HT-29 (cell line): ENCODE measurements at regions not wholly inside any gene's neighbourhood (a gene's known extent, or its start where the extent isn't known, plus 50 kb on each side); places are given as distances from the start of the nearest gene placed in this dataset.
"Not testable (repeated sequence)": the region's sequence is repeated elsewhere in the genome, so short reads cannot be mapped to it uniquely, and the experiment has no call there.

Experiments
- DNase-seq: peaks from one replicate; pipeline ENCODE4 v3.0.0-alpha.2; 2015; ENCODE audit warnings: low spot score

DNA sequence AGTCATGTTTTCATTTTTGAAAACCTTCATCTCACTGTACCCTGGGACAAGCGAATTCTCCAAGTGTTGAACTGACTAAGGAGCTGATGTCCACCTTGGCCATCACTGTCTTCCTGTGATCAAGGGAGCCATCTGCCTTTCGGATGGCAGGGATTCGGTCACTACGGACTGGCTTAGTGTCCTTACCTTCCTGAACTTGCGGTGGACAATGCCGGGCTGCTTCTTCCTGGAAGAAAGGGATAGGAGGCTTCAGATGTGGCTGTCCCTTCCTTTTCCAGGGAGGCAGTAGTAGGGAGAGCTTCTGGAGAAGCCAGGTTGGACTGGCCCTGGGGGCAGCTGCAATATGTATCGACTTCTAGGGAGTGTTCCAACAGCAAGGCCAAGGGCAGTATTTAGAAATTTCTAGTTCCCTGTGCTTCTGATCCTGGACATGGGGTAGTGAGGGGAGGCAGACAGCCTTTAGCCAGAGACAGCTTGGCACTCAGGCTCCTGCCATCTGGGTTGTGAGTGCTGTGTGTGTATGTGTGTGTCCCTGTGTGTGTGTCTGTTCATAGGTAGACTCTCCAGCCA lies 114.6 kb downstream of the IER5 start:
- DNase-seq = no peak

DNA sequence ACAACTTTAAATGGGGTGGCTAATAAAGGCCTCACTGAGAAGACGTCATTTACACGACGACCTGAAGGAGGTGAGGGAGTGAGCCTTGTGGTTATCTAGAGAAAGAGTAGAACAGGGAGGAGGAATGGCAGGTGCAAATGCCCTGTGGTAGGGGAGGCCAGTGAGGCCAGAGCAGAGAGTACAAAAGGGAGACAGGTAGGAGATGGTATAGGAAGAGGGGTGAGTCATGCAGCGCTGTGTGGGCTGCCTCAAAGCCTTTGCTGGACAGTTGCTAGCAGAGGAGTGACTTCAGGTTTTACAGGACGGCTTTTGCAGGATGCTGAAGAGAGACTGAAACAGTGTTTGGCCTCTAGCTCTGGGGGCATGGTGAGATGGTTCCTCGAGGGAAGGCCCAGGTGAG lies 116.0 kb downstream of the IER5 start:
- no peak for DNase-seq

DNA sequence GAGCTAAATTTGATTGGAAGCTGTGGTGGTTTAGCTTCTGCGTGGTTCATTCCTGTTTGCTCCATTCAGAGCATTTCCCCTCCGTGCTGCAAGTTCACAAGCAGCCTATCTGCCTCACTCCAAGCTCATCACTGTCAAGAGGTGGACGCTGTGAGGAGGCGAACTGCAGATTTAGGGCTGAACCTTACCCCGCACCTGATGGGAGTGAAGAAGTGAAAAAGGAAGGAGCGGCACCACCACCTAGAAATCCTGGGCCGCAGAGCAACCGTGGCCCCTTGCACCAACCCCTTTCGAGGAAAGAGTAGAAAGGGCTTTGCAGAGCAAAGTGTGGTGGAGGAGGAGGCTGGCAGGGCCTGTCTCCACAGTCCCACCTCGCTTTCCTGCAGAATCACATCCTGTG lies 117.4 kb downstream of the IER5 start:
- DNase-seq = no peak

DNA sequence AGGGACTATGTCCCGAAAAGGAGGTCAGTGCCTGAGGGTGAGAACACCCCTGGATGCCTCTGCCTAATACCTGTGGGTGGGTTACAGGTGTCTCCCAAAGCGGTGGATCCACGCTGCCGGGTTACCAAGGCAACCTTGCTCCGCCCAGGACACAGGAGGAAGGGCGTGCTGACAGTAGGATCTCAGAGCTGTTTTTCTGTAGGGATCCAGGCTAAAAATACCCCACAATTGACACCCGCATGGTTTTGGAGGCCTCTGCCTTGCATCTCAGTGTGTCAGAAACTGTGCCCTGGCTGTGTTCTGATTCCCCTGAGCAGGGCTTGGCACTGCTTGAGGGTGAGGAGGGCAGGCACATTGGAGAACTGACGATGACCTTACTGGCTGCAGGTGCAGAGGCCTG lies 118.0 kb downstream of the IER5 start:
- DNase-seq = no peak

DNA sequence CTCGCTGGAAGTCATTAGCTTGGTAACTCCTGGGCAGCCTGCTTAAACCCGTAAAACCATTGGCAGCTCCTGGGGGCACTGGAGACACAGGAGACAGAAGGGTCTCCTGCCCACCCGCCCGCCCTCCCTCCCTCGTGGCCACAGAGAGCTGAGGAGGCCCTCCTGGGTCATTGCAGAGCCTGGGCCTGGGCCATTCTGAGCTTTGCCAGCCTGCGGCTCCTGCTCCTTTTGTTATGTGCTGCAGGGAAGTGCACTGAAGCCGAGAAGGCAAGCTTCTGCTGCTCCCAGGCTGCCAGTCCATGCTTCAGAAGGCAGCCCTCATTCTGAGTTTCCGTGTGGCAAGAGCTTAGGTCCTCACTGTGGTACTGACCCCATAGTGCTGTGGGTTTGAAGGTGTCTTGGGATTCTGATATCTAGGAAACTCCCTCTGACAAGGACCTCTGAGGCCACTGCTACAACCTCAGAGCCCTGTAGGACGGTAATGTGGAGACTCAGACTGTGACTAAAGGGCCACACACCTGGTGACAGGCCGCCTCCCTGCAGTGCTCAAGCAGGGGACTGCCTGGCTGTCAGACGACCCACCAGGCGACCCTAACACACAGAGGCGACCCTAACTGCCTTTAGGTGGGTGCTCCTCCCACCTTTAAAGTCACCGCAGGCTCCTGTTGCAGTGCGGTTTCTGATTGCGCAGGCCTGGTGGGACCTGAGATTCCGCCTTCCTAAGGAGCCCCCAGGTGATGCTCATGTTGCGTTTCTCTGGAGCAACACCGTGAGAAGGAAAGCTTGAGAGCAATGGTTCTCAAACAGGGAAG lies 118.7 kb downstream of the IER5 start:
- no peak for DNase-seq

DNA sequence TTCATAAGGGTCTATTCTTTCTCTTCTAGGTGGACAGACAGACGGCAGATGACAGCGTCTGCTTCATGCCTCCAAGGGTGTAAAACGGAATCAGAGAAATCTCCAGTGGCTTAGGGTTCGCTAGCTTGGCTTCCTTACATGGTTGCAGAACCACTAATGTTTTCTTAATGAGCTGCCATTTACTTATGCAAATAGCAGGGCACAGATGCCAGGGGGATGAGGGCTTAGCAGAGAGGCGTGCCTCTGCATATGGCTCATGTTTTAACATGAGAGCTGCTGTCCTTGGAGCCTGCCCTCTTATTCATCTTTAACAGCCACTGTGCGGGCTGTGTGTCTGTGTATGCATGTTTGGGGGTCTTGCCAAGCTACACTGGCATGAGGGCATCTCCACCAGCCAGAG lies 119.6 kb downstream of the IER5 start:
- DNase-seq = no peak

DNA sequence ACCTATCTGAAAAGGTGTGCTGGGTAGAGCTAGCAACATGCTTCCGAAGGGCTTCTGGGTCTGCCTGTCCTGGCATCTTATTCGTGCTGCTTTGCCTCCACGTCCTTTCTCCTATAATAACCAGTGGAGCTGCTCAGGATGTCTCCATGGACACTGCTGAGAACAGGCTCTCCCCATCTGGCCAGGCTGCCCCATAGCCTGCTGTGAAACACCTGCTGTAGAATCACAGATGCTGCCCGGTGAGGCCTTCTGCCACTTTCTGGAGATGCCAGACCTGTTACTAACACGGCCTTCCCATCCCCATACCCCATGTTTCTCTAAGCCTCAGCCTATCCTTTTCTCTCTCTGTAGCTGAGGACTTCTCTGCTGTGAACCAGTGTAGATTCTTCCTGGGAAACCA lies 120.5 kb downstream of the IER5 start:
- no peak for DNase-seq

DNA sequence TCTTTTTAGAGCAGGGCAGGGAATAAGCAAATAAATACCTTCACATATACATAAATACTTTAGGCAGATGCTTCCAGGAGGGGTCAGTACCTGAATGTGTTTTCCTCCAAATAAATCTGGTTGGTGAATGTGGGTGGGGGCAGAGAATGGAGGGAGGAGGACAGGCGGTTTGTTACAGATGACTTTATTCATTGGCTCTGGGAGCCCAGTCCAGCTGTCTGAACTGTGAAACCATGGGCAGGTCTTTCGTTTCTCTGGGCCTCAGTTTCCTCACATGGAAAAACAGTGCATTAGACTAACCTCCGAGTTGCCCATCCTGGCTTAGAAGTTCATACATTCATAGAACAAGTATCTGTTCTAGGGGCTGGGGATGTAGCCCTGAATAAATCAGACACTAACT lies 124.6 kb downstream of the IER5 start:
- DNase-seq = no peak

DNA sequence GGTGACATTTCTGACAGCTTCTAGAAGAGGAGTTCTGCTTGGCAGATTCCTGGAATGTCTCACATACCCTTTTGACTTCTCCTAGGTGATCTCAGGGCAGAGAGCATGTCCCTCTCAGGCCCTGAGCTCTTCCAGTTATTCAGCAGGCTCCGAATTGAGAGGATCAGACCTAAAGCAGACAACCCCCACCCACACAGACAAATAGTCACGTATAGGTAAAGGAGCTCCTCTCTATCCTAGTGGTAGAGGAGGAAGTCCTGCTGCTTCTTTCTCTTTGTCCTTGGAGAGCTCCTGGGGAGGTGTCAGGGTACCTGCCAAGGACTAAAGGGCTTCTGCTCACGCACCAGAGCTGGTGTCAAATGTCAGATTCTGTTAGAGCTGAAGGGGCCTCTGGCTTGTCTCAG lies 128.1 kb downstream of the IER5 start:
- DNase-seq = no peak

DNA sequence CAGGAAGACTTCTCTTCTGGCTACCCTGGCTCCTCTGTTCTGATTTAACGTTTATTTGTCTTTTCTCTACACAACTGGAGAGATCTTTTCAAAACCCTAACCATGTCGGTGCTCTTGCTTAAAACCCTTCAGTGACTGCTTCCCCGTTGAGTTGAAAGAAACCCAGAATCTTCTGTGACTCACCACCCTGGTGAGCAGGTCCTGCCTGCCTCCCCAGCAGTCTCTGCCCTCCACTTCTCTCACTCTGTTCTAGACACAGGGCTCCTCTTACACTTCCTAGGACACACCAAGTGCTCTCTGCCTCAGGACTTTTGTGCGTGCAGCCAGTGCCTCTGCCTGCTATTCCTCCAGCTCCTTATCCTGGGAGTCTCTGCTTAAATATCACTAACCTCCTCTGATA lies 131.4 kb downstream of the IER5 start:
- DNase-seq = no peak

DNA sequence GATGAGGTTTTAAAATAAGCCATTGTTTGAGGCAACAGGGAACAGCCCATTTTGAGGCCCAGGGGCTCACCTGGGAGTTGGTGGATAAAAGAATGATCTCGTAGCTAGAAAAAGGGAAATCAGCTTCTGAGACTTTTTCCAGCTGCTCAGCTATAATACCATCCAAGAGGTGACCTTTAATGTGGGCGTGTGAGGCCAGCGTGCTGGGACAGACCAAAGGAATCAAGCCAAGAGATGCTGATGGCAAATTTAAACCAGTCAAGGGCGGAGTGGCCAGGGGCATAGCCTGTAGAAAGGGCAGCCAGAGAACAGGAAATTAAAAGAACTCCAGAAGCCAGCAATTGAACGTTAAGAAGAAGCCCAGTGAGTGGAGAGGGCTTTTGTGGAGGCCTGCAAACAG lies 132.6 kb downstream of the IER5 start:
- DNase-seq = no peak

DNA sequence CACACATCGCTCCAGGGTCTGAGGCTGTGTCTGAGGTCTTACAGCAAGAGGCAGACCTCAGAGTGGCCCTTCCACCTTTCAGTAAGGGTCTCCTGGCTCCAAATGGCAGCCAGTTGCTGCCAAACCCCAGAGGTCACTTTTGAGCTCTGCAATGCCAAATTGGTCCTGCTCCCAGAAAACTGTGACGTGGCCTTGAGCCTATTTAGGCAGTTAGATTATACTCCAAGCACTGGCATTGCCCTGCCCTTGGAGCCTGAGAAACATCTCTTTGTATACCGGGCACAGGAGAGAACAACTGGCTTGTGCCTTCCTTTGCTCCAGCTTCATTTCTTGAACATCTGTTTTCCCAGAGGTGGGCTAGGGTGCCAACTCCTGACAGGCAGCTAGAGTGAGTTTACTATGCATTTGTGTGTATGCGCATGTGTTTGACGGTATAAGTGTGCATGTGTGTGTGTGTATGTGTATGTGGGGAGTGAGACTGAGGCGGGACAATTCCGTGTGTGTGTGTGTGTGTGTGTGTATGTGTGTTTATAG lies 134.5 kb downstream of the IER5 start:
- no peak for DNase-seq

DNA sequence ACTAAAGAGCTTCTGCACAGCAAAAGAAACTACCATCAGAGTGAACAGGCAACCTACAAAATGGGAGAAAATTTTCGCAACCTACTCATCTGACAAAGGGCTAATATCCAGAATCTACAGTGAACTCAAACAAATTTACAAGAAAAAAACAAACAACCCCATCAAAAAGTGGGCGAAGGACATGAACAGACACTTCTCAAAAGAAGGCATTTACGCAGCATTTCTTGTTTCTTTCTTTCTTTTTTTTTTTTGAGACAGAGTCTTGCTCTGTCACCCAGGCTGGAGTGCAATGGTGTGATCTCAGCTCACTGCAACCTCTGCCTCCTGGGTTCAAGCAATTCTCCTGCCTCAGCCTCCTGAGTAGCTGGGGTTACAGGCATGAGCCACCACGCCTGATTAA lies 138.2 kb downstream of the IER5 start:
- not testable (repeated sequence) for DNase-seq

DNA sequence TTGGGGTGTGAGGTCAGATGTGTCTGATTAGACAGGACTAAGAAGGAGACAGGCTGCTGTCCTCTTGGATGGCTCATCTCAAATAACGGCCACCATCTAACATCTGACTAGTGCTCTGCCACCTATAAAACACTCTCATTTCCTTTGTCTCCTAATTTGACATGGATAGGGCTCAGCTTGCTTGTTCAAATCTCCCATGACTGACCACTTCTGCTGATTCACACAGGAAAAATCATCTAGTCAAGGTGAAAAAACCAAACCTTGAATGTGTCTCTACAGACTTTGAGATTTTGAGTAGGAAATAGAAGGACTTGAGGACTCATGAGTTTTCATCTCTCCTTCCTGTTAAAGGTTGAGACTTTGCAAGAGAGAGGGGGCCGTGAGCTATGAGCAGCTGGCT lies 150.6 kb downstream of the IER5 start:
- DNase-seq = no peak

DNA sequence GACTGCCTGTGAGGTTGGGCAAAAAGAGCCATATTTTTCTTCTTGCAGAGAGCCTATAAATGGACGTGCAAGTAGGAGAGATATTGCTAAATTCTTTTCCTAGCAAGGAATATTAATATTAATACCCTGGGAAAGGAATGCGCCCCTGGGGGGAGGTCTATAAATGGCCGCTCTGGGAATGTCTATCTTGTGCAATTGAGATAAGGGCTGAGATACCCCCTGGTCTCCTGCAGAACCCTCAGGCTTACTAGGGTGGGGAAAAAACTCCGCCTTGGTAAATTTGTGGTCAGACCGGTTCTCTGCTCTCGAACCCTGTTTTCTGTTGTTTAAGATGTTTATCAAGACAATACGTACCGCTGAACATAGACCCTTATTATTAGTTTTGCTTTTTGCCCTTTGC lies 157.8 kb downstream of the IER5 start:
- DNase-seq = not testable (repeated sequence)

DNA sequence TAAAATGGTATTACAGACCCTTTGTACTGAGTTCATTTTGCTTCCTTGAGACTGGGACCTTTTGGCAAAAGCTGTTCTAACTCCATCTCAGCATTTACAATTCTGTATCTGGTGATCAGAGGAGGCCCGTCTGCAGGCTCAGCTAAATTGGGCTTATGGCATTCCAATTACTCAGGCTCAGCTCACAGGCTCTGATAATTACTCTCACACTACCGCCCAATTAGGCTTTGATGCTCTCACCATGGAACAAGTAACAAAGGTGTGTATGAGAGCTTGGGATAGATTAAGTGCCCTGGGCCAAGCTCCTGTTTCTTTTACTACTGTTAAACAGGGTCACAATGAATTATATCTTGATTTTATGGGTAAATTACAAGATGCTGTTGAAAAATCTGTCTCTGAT lies 159.9 kb downstream of the IER5 start:
- not testable (repeated sequence) for DNase-seq

DNA sequence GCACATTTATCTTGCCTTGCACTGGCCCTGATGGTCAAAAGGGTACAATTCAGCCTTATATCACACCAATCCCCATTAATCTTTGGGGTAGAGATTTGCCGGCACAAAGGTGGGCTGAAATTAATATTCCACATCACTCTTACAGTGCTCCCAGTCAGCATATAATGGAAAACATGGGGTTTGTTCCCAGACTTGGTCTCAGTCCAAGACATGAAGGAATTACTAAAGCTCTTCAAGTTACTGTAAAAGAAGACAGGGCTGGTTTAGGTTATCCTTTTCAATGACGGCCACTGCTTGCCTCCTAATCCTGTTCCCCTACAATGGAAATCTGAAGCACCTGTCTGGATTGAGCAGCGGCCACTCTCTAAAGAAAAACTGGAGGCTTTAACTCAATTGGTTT lies 160.7 kb downstream of the IER5 start:
- no peak for DNase-seq

DNA sequence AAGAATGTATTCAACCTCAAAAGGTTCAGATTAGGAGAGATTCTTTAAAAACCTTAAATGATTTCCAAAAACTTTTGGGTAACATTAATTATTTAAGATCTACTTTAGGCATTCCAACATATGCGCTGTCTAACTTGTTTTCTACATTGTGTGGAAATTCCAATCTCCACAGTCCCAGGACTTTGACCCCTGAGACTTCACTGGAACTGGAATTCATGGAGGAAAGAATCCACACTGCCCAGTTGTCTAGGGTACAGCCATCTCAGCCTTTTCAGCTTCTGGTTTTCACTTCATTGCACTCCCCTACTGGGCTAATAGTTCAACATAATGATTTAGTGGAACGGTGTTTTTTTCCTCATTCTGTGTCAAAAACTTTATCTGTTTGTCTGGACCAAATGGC lies 161.5 kb downstream of the IER5 start:
- DNase-seq = peak; percentile 55

DNA sequence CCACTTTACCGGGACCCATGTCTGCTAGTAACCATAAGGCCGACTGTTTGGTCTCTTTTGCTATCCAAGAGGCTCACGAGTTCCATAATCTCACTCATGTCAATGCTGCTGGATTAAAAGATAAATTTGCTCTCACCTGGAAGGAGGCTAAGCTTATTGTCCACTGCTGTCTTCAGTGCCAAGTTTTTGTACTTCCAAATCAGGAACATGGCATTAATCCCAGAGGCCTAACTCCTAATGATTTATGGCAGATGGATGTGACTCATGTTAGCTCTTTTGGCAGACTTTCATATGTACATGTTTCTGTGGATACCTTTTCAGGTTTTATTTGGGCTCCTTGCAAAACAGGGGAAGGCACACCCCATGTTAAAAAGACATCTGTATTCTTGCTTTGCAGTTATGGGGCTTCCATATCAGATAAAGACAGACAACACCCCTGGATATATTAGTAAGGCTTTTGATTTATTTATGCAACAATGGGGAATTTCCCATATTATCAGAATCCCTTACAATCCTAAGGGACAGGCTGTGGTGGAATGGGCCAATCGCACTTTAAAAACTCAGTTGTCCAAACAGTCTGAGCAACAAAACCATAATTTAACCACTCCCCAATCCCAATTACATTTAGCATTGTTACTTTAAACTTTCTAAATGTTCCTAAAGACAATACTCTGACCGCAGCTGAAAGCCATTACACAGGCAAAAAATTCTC lies 162.7 kb downstream of the IER5 start:
- peak; percentile 77 for DNase-seq

DNA sequence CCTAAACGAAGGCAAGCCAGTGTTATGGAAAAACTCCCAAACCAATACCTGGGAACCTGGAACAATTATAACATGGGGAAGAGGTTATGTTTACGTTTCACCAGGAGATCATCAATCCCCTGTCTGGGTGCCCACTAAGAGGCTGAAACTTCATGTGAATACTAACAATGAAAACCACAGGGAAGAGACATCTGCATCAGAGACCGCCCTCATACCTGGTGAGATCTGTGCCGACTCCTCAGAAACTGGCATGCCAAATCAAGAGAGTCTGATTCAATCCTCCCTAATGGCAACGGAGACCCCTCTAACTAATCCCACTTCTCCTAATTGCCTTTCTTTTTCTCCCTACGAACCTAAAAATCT lies 163.2 kb downstream of the IER5 start:
- no peak for DNase-seq

DNA sequence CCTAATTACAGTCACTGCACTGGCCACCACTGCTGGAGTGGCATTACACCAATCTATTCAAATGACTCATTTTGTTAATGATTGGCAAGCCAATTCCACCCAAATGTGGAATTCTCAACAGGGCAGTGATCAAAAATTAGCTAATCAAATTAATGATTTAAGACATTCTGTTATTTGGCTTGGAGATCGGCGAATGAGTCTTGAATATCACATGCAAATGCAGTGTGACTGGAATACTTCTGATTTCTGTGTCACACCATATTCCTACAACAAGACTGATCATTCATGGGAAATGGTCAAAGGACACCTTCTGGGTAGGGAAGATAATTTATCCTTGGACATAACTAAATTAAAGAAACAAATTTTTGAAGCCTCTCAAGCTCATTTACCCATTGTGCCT lies 165.1 kb downstream of the IER5 start:
- not testable (repeated sequence) for DNase-seq

DNA sequence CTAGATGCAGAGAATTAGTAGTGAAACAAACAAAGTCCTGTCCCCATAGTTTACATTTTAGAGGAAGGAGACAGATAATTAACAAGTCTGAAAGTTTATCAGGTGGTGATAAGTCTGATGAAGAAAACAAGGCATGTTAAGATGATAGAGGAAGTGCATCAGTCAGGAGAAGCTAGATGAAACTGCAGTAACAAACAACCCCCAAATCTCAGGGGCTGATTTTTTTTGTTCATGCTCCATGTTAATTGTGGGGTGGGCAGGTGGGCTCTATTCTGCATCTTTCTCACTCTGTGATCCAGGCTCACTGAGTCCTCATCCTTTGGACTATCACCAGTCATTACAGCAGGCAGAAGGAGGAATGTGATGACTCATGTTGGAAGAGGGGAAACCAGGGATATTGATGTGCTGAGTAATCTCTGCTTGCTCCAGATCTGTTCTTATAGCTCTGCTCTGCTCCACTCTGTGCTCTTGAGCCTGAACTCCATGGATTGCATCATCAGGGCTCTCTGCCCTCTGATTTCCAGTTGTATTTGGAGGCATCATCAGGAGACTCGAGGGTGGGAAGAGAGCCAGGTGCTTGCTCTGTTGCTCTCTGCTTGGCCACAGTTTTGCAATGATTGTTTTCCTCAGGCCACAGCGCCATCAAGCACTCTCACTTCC lies 166.9 kb downstream of the IER5 start:
- no peak for DNase-seq
